GM12878 (cell line): ENCODE measurements at regions not wholly inside any gene's neighbourhood (a gene's known extent, or its start where the extent isn't known, plus 50 kb on each side); places are given as distances from the start of the nearest gene placed in this dataset.

Experiments used
- ATAC-seq: fragments of 200-7000 bp; cut with Tn5 transposase; 3 replicates; pipeline ENCODE4 v1.9.1; 2020; ENCODE audit warnings: mild to moderate bottlenecking, moderate library complexity
- BruUV-seq: library from RNA; stranded (reverse); fragments of 400-500 nt; replicated peaks from 2 replicates; lab custom pipeline; 2021; lab: Mats Ljungman, UMichigan
- CTCF ChIA-PET: fragments of 300-600 bp; sonication (Branson Sonifier 250); formaldehyde crosslinking; extraction: SDS; loops from one replicate; lab custom pipeline; 2021; ENCODE audit warnings: inconsistent platforms; lab: Yijun Ruan, JAX
- POLR2A ChIA-PET: fragments of 350-600 bp; formaldehyde crosslinking; extraction: SDS; loops from one replicate; lab custom pipeline; 2021; ENCODE audit warnings: inconsistent platforms; lab: Charles Lee
- RAD21 ChIA-PET: fragments of 300-600 bp; sonication (Branson Sonifier 250); formaldehyde crosslinking; loops from one replicate; lab custom pipeline; 2023; ENCODE audit warnings: antibody characterized with exemption; ENCODE audit not compliant: unreplicated experiment; lab: Charles Lee
- SMC1A ChIA-PET: fragments of 300-600 bp; sonication (Branson Sonifier 250); formaldehyde crosslinking; loops from one replicate; lab custom pipeline; 2023; ENCODE audit not compliant: unreplicated experiment, uncharacterized antibody; lab: Charles Lee
- DNase-seq: peaks from one replicate; pipeline ENCODE4 v3.0.0-alpha.2; 2011; ENCODE audit warnings: low read depth, low spot score
- FAIRE-seq: peaks from 3 replicates; lab custom pipeline; 2011; peaks lifted over from hg19 to GRCh38; lab: Jason Lieb, UNC
- H2AFZ ChIP-seq: 2 replicates; pipeline ENCODE4 v1.6.0; 2011; ENCODE audit warnings: low read depth, low read length, control low read depth; ENCODE audit not compliant: control insufficient read depth
- H3K27ac ChIP-seq: 2 replicates; pipeline ENCODE4 v1.5.1; 2011; ENCODE audit warnings: control low read depth; ENCODE audit not compliant: control insufficient read depth, insufficient read depth
- H3K27me3 ChIP-seq, 2 experiments: replicated peaks in 1 of 2; 2 replicates each; pipeline versions ENCODE4 v1.6.0 to v1.6.1; 2011; ENCODE audit warnings: low read length in 1 of 2; ENCODE audit not compliant: control insufficient read depth in 2 of 2, insufficient read depth in 2 of 2
- H3K36me3 ChIP-seq, 2 experiments: 2 replicates each; pipeline ENCODE4 v1.5.1; 2011; ENCODE audit warnings: low read length in 1 of 2; ENCODE audit not compliant: control insufficient read depth in 2 of 2, insufficient read depth in 2 of 2
- H3K4me1 ChIP-seq: 2 replicates; pipeline ENCODE4 v1.6.1; 2011; ENCODE audit warnings: mild to moderate bottlenecking, low read length, moderate library complexity, mixed read lengths; ENCODE audit not compliant: control insufficient read depth, insufficient read depth
- H3K4me2 ChIP-seq: 2 replicates; pipeline ENCODE4 v1.6.0; 2011; ENCODE audit warnings: control low read depth; ENCODE audit not compliant: control insufficient read depth, insufficient read depth
- H3K4me3 ChIP-seq: fragments of 200-600 bp; sonication (generic); 2 replicates; pipeline ENCODE4 v1.5.1; 2016
- H3K79me2 ChIP-seq: 2 replicates; pipeline ENCODE4 v1.6.0; 2011; ENCODE audit warnings: low read length; ENCODE audit not compliant: control insufficient read depth, insufficient read depth
- H3K9ac ChIP-seq: 2 replicates; pipeline ENCODE4 v1.8.0; 2011; ENCODE audit warnings: low read length, control low read depth, mixed read lengths; ENCODE audit not compliant: control insufficient read depth, insufficient read depth
- H3K9me3 ChIP-seq: replicated peaks from 3 replicates; pipeline ENCODE4 v1.5.1; 2011; ENCODE audit warnings: mild to moderate bottlenecking, low read length; ENCODE audit not compliant: control insufficient read depth, insufficient read depth
- H4K20me1 ChIP-seq: 2 replicates; pipeline ENCODE4 v1.6.0; 2011; ENCODE audit not compliant: control insufficient read depth, insufficient read depth
- ATF2 ChIP-seq: IDR thresholded peaks from 2 replicates; pipeline ENCODE4 v1.6.1; 2012; ENCODE audit warnings: low read length, inconsistent platforms
- ETV6 ChIP-seq, 2 experiments: fragments of 450-650 bp in 1 of 2; IDR thresholded peaks in 1 of 2; conservative IDR thresholded peaks in 1 of 2; 2 replicates each; pipeline ENCODE4 v1.6.1; 2014; ENCODE audit warnings: antibody characterized with exemption in 1 of 2, borderline replicate concordance in 1 of 2, low read depth in 1 of 2, mild to moderate bottlenecking in 1 of 2, moderate library complexity in 1 of 2
- GABPA ChIP-seq: IDR thresholded peaks from 2 replicates; pipeline ENCODE4 v1.6.1; 2014; ENCODE audit warnings: antibody characterized with exemption, low read depth, mild to moderate bottlenecking, inconsistent platforms
- NFXL1 ChIP-seq: fragments of 450-650 bp; IDR thresholded peaks from 2 replicates; pipeline ENCODE4 v1.6.1; 2017; ENCODE audit warnings: antibody characterized with exemption, mild to moderate bottlenecking, borderline replicate concordance
- PAX5 ChIP-seq: IDR thresholded peaks from 2 replicates; pipeline ENCODE4 v1.6.1; 2011; ENCODE audit warnings: low read depth, low read length, borderline replicate concordance
- SUPT20H ChIP-seq: IDR thresholded peaks from 2 replicates; pipeline ENCODE4 v1.6.1; 2011; ENCODE audit warnings: low read depth, mild to moderate bottlenecking, low read length, moderate library complexity, borderline replicate concordance; ENCODE audit not compliant: control insufficient read depth
- TARDBP ChIP-seq: IDR thresholded peaks from 2 replicates; pipeline ENCODE4 v1.6.1; 2016; ENCODE audit warnings: borderline replicate concordance
- USF1 ChIP-seq: IDR thresholded peaks from 2 replicates; pipeline ENCODE4 v1.6.1; 2011; ENCODE audit warnings: borderline replicate concordance, low read depth, mild to moderate bottlenecking, moderate library complexity, mixed read lengths, low read length; ENCODE audit not compliant: insufficient read depth; ENCODE audit errors: extremely low read length
- YBX1 ChIP-seq: fragments of 450-650 bp; IDR thresholded peaks from 2 replicates; pipeline ENCODE4 v1.6.1; 2016; ENCODE audit warnings: antibody characterized with exemption
- WGBS: methylation state at CpG from one replicate; pipeline ENCODE4 v1.1.6; 2016; ENCODE audit warnings: low lambda C conversion rate; ENCODE audit not compliant: insufficient replicate concordance, insufficient coverage; ENCODE audit errors: missing lambda C conversion rate; 5-methylcytosine and 5-hydroxymethylcytosine counted together
- in situ Hi-C: fragments of 300-500 bp; cut with MboI; formaldehyde crosslinking; loops from 9 replicates; pipeline ENCODE4 v1.14.3; 2018; ENCODE audit warnings: mixed read lengths
- intact Hi-C: fragments of 100-400 bp; cut with micrococcal nuclease; formaldehyde crosslinking; loops from one replicate; pipeline ENCODE4 v1.14.2; 2022; ENCODE audit not compliant: unreplicated experiment

DNA sequence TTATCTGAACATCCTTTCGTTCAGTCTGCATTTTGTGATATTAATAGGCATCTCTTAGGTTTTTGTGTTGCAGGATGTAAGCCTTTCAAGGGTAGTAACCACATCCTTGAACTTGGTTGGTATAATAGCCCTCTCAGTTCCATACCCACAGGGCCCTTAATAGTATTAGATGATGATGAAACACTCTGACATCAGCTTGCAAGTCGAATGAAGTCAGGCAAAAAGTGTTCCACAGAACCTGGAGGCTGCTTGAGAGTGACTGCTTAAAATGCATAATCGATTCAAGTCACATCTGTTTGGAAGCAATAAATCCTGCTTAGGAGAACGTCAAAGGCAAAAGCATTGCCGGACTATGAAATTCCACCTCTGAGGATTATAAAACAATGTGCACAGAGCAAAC, 415.6 kb upstream of the KAZN start:
- no peak overlapping the region for H3K9ac ChIP-seq
- H3K36me3 ChIP-seq = no peaks in the 10 kb centered on the region
- no peaks in the 10 kb centered on the region for H3K9me3 ChIP-seq
- TF ChIP-seq NFXL1 (no peak), YBX1 (no peak), ETV6 (conservative IDR thresholded peaks at IDR 0.05 in 1 of 2, IDR thresholded peaks at IDR 0.05 in 1 of 2; ENCODE audit: borderline replicate concordance in 1 of 2, low read depth in 1 of 2) (no peak)
- ATAC-seq = no peak
- ChIA-PET POLR2A (no interaction called here), CTCF (no interaction called here), RAD21 (no interaction called here), SMC1A (no interaction called here)
- no peaks in the 10 kb centered on the region for H3K27me3 ChIP-seq
- in situ Hi-C loops = no loop called here
- no peak overlapping the region for H3K4me3 ChIP-seq
- FAIRE-seq = no peak
- H2AFZ ChIP-seq = no peak overlapping the region
- BruUV-seq = no TSS peak
- intact Hi-C loops = no loop called here
- 30% methylated on average over 5 of the region's 5 CpGs for WGBS
- no peak overlapping the region for H3K27ac ChIP-seq
- no peaks in the 10 kb centered on the region for H4K20me1 ChIP-seq
- H3K4me2 ChIP-seq = no peak overlapping the region
- no peaks in the 10 kb centered on the region for H3K4me1 ChIP-seq
- DNase-seq = no peak
- no peaks in the 10 kb centered on the region for H3K79me2 ChIP-seq

- Histone ChIP-seq H2AFZ (no peak overlapping the region), H3K27ac (no peak overlapping the region), H4K20me1 (no peaks in the 10 kb centered on the region), H3K79me2 (no peaks in the 10 kb centered on the region), H3K9me3 (no peaks in the 10 kb centered on the region), H3K36me3 (no peaks in the 10 kb centered on the region), H3K4me1 (no peaks in the 10 kb centered on the region), H3K4me3 (no peak overlapping the region), H3K27me3 (no peaks in the 10 kb centered on the region), H3K9ac (no peak overlapping the region), H3K4me2 (no peak overlapping the region)
- ChIA-PET POLR2A (no interaction called here), SMC1A (no interaction called here), RAD21 (no interaction called here), CTCF (no interaction called here)
- 60% methylated on average over 11 of the region's 11 CpGs for WGBS
- FAIRE-seq (no peak), ATAC-seq (no peak), DNase-seq (no peak)
- BruUV-seq = no TSS peak
- in situ Hi-C loops (no loop called here), intact Hi-C loops (no loop called here)
- no peak for TF ChIP-seq NFXL1
- no peak for TF ChIP-seq ATF2
- TF ChIP-seq USF1 = no peak
- no peak for TF ChIP-seq SUPT20H
- TF ChIP-seq PAX5 = no peak
- TF ChIP-seq TARDBP = no peak
- TF ChIP-seq GABPA = no peak
These were observed 415.2 kb upstream of the KAZN start for GRCh38 chr1:14183329-14183728.
